SK-N-MC (cell line): ENCODE measurements at regions not wholly inside any gene's neighbourhood (a gene's known extent, or its start where the extent isn't known, plus 50 kb on each side); places are given as distances from the start of the nearest gene placed in this dataset.

ENCODE experiments used
- FOXP2 ChIP-seq: optimal IDR thresholded peaks from 2 replicates; pipeline ENCODE3; 2011; ENCODE audit warnings: mild to moderate bottlenecking, moderate library complexity; ENCODE audit not compliant: insufficient read depth; ENCODE audit errors: extremely low read length, control extremely low read depth
- POLR2AphosphoS5 ChIP-seq: IDR thresholded peaks from 2 replicates; pipeline ENCODE4 v1.6.1; 2012; ENCODE audit warnings: mild to moderate bottlenecking, low read depth, low read length, borderline replicate concordance

DNA sequence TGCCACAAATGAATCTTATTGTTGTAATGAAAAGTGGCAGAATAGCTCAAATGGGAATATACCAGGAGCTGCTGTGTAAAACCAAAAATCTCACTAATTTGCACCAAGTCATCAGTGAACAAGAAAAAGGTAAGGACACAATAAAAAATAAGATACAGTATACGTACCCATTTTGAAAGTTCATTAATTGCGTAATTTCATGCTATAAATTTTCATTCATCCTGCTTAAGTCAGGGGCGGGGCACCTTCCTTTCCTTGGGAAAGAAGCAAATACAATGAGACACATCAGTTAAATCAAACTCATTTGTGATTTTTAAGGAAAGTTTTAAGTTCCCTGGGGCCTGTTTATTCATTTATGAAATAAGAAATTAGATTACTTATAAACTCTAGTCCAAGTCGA, 65.4 kb downstream of the HSPA13 start:
- TF ChIP-seq FOXP2: no peak
- no peak for TF ChIP-seq POLR2AphosphoS5
